ENCODE measurements at regions not wholly inside any gene's neighbourhood (a gene's known extent, or its start where the extent isn't known, plus 50 kb on each side); places are given as distances from the start of the nearest gene placed in this dataset.

- H3K9me3 ChIP-seq, result no peaks in the 10 kb centered on the region
- DNase-seq (ENCODE audit: low spot score) (no peak), ATAC-seq (ENCODE audit: insufficient number of reproducible peaks, low FRiP score, low read depth) (no peak)
- no peaks in the 10 kb centered on the region for H3K4me1 ChIP-seq (ENCODE audit: control insufficient read depth in 1 of 2, low read depth in 2 of 2)
- no peak overlapping the region for H3K4me3 ChIP-seq
- no peak overlapping the region for H3K27ac ChIP-seq
- H3K27me3 ChIP-seq (replicated peaks; ENCODE audit: insufficient read depth), result no peaks in the 10 kb centered on the region
- no peak for TF ChIP-seq CTCF (IDR thresholded peaks at IDR 0.05)
- no peaks in the 10 kb centered on the region for H3K36me3 ChIP-seq
Observed at GRCh38 chr5:25579111-25579510, 934.3 kb upstream of the CDH10 start.

- no peaks in the 10 kb centered on the region for H3K9me3 ChIP-seq
- no peaks in the 10 kb centered on the region for H3K4me1 ChIP-seq (ENCODE audit: control insufficient read depth in 1 of 2, low read depth in 2 of 2)
- no peak for DNase-seq (ENCODE audit: low spot score)
- no peaks in the 10 kb centered on the region for H3K27me3 ChIP-seq (replicated peaks; ENCODE audit: insufficient read depth)
- no peaks in the 10 kb centered on the region for H3K36me3 ChIP-seq
- H3K27ac ChIP-seq, result no peak overlapping the region
- no peak for ATAC-seq (ENCODE audit: insufficient number of reproducible peaks, low FRiP score, low read depth)
- TF ChIP-seq CTCF (IDR thresholded peaks at IDR 0.05), result no peak
- no peak overlapping the region for H3K4me3 ChIP-seq
Observed at GRCh38 chr5:25573691-25574090, 928.9 kb upstream of the CDH10 start.

GRCh38 chr5:25570067-25570583 lies 925.3 kb upstream of the CDH10 start:
- TF ChIP-seq CTCF (IDR thresholded peaks at IDR 0.05), result no peak
- DNase-seq (ENCODE audit: low spot score), result no peak
- no peaks in the 10 kb centered on the region for H3K27me3 ChIP-seq (replicated peaks; ENCODE audit: insufficient read depth)
- no peak overlapping the region for H3K27ac ChIP-seq
- no peaks in the 10 kb centered on the region for H3K4me1 ChIP-seq (ENCODE audit: control insufficient read depth in 1 of 2, low read depth in 2 of 2)
- H3K36me3 ChIP-seq, result no peaks in the 10 kb centered on the region
- H3K9me3 ChIP-seq, result no peaks in the 10 kb centered on the region
- no peak for ATAC-seq (ENCODE audit: insufficient number of reproducible peaks, low FRiP score, low read depth)
- H3K4me3 ChIP-seq, result no peak overlapping the region

GRCh38 chr5:25568989-25569625 lies 924.3 kb upstream of the CDH10 start:
- Histone ChIP-seq H3K4me1 (ENCODE audit: control insufficient read depth in 1 of 2, low read depth in 2 of 2) (no peaks in the 10 kb centered on the region), H3K4me3 (no peak overlapping the region), H3K27ac (no peak overlapping the region), H3K36me3 (no peaks in the 10 kb centered on the region), H3K27me3 (replicated peaks; ENCODE audit: insufficient read depth) (no peaks in the 10 kb centered on the region), H3K9me3 (no peaks in the 10 kb centered on the region)
- ATAC-seq (ENCODE audit: insufficient number of reproducible peaks, low FRiP score, low read depth), result no peak
- no peak for DNase-seq (ENCODE audit: low spot score)
- no peak for TF ChIP-seq CTCF (IDR thresholded peaks at IDR 0.05)

- ATAC-seq (ENCODE audit: insufficient number of reproducible peaks, low FRiP score, low read depth) (no peak), DNase-seq (ENCODE audit: low spot score) (no peak)
- Histone ChIP-seq H3K9me3 (no peaks in the 10 kb centered on the region), H3K36me3 (no peaks in the 10 kb centered on the region), H3K27ac (no peak overlapping the region), H3K4me3 (no peak overlapping the region), H3K27me3 (replicated peaks; ENCODE audit: insufficient read depth) (no peaks in the 10 kb centered on the region), H3K4me1 (ENCODE audit: control insufficient read depth in 1 of 2, low read depth in 2 of 2) (no peaks in the 10 kb centered on the region)
- TF ChIP-seq CTCF (IDR thresholded peaks at IDR 0.05), result no peak
Observed at GRCh38 chr5:25568294-25568693, 923.5 kb upstream of the CDH10 start.
